ENCODE measurements at regions not wholly inside any gene's neighbourhood (a gene's known extent, or its start where the extent isn't known, plus 50 kb on each side); places are given as distances from the start of the nearest gene placed in this dataset.
"Not testable (repeated sequence)": the region's sequence is repeated elsewhere in the genome, so short reads cannot be mapped to it uniquely, and the experiment has no call there.

- Mint-ChIP-seq H3K9me3 (no peaks in the 10 kb centered on the region), H3K36me3 (ENCODE audit: insufficient read depth) (peaks cover 2% of the 10 kb centered on the region), H3K4me1 (no peaks in the 10 kb centered on the region), H3K27me3 (peaks cover 56% of the 10 kb centered on the region), H3K27ac (ENCODE audit: low read depth) (no peak overlapping the region), H3K4me3 (no peak overlapping the region)
- ATAC-seq (replicated peaks; ENCODE audit: extremely low read depth, poor library complexity, severe bottlenecking), result no peak
- DNase-seq (ENCODE audit: low spot score in 2 of 2), result no peak
These were observed 71.3 kb upstream of the FBXO28 start for GRCh38 chr1:224042557-224043118.

DNA sequence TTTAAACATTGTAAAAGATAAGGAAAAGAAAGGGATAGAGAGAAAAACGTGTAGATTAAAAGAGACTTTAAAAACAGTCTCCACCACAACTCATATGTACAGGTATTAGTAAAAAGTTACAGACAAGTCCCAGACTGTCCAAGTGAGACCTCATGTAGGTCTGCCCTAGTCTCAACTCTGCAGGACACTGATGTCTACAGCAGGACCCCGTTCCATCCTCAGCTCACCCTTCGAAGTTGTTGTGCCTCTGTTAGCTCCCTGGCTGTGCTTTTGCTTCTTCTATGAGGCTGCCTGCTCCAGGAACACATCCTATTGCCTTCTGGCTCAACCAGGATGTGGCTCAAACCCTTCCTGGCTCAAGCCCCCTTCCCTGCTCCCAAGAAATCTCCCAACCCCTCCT lies 72.9 kb upstream of the FBXO28 start:
- DNase-seq (ENCODE audit: low spot score in 2 of 2) (no peak), ATAC-seq (replicated peaks; ENCODE audit: extremely low read depth, poor library complexity, severe bottlenecking) (no peak)
- peaks cover 2% of the 10 kb centered on the region for H3K36me3 Mint-ChIP-seq (ENCODE audit: insufficient read depth)
- H3K9me3 Mint-ChIP-seq, result no peaks in the 10 kb centered on the region
- no peak overlapping the region for H3K4me3 Mint-ChIP-seq
- H3K4me1 Mint-ChIP-seq, result no peaks in the 10 kb centered on the region
- peaks cover 53% of the 10 kb centered on the region for H3K27me3 Mint-ChIP-seq
- H3K27ac Mint-ChIP-seq (ENCODE audit: low read depth), result no peak overlapping the region

DNA sequence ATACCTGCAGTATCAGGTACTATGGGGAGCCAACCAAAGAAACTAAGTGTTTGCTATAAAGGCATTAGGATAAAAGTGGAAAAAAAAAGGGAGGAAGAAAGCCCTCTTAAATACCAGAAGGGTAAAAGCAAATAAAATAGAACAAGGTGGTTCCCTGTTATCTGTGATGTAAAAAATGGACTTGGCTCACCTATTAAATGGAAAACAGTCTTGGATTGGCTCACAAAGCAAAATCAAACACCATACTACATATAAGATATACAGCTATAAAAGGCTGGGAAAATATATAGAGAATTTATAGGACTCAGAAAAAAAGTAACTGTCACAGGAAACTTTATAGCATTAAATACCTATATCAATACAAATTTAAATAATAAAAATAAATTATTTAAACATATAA lies 73.5 kb upstream of the FBXO28 start:
- H3K36me3 Mint-ChIP-seq (ENCODE audit: insufficient read depth); DNase-seq (ENCODE audit: low spot score in 2 of 2); H3K9me3 Mint-ChIP-seq; H3K27ac Mint-ChIP-seq (ENCODE audit: low read depth); H3K4me1 Mint-ChIP-seq; H3K4me3 Mint-ChIP-seq; ATAC-seq (replicated peaks; ENCODE audit: extremely low read depth, poor library complexity, severe bottlenecking): not testable (repeated sequence)
- H3K27me3 Mint-ChIP-seq, result peaks cover 47% of the 10 kb centered on the region

DNA sequence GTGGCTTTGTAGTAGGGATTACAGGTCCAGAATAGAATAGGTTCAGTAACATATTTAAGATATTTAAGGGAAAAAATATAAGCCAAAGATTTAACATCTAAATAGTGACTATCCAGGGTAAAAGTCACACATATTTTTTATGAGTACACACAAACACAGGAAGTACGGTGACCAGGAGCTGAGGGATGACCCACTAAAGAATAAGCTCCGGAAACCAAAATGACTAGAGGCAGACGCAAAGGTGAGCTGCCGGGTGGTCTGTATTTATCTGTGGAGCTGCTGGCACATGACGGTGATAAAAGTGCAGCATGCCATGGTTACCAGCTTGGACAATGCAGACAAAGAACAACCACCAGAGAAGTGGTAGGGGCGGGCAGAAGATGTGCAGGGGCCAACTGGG lies 73.9 kb upstream of the FBXO28 start:
- not testable (repeated sequence) for H3K4me3 Mint-ChIP-seq

GRCh38 chr1:224038832-224039231 lies 75.1 kb upstream of the FBXO28 start:
- H3K4me1 Mint-ChIP-seq; H3K36me3 Mint-ChIP-seq (ENCODE audit: insufficient read depth); H3K27ac Mint-ChIP-seq (ENCODE audit: low read depth); H3K9me3 Mint-ChIP-seq; H3K4me3 Mint-ChIP-seq; DNase-seq (ENCODE audit: low spot score in 2 of 2); ATAC-seq (replicated peaks; ENCODE audit: extremely low read depth, poor library complexity, severe bottlenecking): not testable (repeated sequence)
- peaks cover 32% of the 10 kb centered on the region for H3K27me3 Mint-ChIP-seq

More for the DNA sequence above, 73.9 kb upstream of the FBXO28 start:
- H3K27ac Mint-ChIP-seq (ENCODE audit: low read depth); H3K36me3 Mint-ChIP-seq (ENCODE audit: insufficient read depth); ATAC-seq (replicated peaks; ENCODE audit: extremely low read depth, poor library complexity, severe bottlenecking); H3K9me3 Mint-ChIP-seq; H3K4me1 Mint-ChIP-seq; DNase-seq (ENCODE audit: low spot score in 2 of 2): not testable (repeated sequence)
- H3K27me3 Mint-ChIP-seq, result peaks cover 43% of the 10 kb centered on the region

- H3K27ac Mint-ChIP-seq (ENCODE audit: low read depth); ATAC-seq (replicated peaks; ENCODE audit: extremely low read depth, poor library complexity, severe bottlenecking); H3K36me3 Mint-ChIP-seq (ENCODE audit: insufficient read depth); DNase-seq (ENCODE audit: low spot score in 2 of 2); H3K4me3 Mint-ChIP-seq; H3K4me1 Mint-ChIP-seq; H3K9me3 Mint-ChIP-seq: not testable (repeated sequence)
- H3K27me3 Mint-ChIP-seq, result peaks cover 25% of the 10 kb centered on the region
These were observed 76.5 kb upstream of the FBXO28 start for GRCh38 chr1:224037362-224037761.

GRCh38 chr1:224032608-224033276 lies 81.2 kb upstream of the FBXO28 start:
- H3K4me1 Mint-ChIP-seq; H3K27ac Mint-ChIP-seq (ENCODE audit: low read depth); H3K4me3 Mint-ChIP-seq; ATAC-seq (replicated peaks; ENCODE audit: extremely low read depth, poor library complexity, severe bottlenecking); H3K27me3 Mint-ChIP-seq; DNase-seq (ENCODE audit: low spot score in 2 of 2); H3K36me3 Mint-ChIP-seq (ENCODE audit: insufficient read depth); H3K9me3 Mint-ChIP-seq: not testable (repeated sequence)

GRCh38 chr1:224031986-224032385 lies 81.9 kb upstream of the FBXO28 start:
- H3K4me3 Mint-ChIP-seq; H3K27me3 Mint-ChIP-seq; DNase-seq (ENCODE audit: low spot score in 2 of 2); ATAC-seq (replicated peaks; ENCODE audit: extremely low read depth, poor library complexity, severe bottlenecking); H3K9me3 Mint-ChIP-seq; H3K4me1 Mint-ChIP-seq; H3K36me3 Mint-ChIP-seq (ENCODE audit: insufficient read depth); H3K27ac Mint-ChIP-seq (ENCODE audit: low read depth): not testable (repeated sequence)

DNA sequence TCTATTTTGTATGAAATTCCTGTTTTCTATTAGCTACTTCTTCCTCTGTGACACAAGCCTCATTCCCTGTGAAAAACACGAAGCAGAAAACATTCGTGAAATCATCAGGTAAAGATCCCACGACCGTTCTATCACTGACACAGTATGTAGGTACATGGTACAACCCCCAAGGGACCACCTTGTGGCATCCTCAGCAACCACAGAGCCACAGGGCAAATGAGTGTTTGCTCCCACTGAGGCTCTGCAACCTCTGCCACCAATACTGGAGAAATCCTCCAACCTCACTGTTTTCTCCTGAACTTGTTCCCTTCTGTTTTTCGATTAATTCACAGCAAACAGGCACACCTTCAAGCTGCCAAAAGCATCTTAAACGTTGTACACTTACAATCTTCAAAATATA lies 83.7 kb upstream of the FBXO28 start:
- H3K9me3 Mint-ChIP-seq; H3K27me3 Mint-ChIP-seq; ATAC-seq (replicated peaks; ENCODE audit: extremely low read depth, poor library complexity, severe bottlenecking); H3K36me3 Mint-ChIP-seq (ENCODE audit: insufficient read depth); DNase-seq (ENCODE audit: low spot score in 2 of 2); H3K4me1 Mint-ChIP-seq; H3K27ac Mint-ChIP-seq (ENCODE audit: low read depth); H3K4me3 Mint-ChIP-seq: not testable (repeated sequence)

GRCh38 chr1:224029286-224030025 lies 84.5 kb upstream of the FBXO28 start:
- not testable (repeated sequence) for H3K27ac Mint-ChIP-seq (ENCODE audit: low read depth); DNase-seq (ENCODE audit: low spot score in 2 of 2); H3K9me3 Mint-ChIP-seq; H3K36me3 Mint-ChIP-seq (ENCODE audit: insufficient read depth); H3K27me3 Mint-ChIP-seq; ATAC-seq (replicated peaks; ENCODE audit: extremely low read depth, poor library complexity, severe bottlenecking); H3K4me1 Mint-ChIP-seq; H3K4me3 Mint-ChIP-seq

DNA sequence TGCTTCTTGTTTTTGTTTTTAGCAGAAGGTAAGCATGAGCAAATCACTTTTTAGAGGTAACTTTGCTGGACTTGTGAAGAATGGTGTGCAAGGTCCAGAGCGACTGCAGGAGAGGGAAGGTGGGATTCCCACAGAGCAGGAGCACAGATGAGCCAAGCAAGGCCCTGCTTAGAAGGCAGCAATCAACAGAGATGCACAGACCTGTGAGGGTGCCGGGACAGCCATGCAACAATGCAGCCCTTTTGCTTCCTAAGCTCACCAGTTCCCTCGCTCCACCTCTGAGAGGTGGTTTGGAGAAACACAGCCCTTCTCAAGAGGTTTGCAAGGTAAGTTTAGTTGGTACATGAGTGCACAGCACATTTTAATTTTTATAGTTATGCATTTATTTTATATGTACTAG lies 85.1 kb upstream of the FBXO28 start:
- H3K27me3 Mint-ChIP-seq; ATAC-seq (replicated peaks; ENCODE audit: extremely low read depth, poor library complexity, severe bottlenecking); H3K4me1 Mint-ChIP-seq; DNase-seq (ENCODE audit: low spot score in 2 of 2); H3K27ac Mint-ChIP-seq (ENCODE audit: low read depth); H3K9me3 Mint-ChIP-seq; H3K36me3 Mint-ChIP-seq (ENCODE audit: insufficient read depth); H3K4me3 Mint-ChIP-seq: not testable (repeated sequence)

DNA sequence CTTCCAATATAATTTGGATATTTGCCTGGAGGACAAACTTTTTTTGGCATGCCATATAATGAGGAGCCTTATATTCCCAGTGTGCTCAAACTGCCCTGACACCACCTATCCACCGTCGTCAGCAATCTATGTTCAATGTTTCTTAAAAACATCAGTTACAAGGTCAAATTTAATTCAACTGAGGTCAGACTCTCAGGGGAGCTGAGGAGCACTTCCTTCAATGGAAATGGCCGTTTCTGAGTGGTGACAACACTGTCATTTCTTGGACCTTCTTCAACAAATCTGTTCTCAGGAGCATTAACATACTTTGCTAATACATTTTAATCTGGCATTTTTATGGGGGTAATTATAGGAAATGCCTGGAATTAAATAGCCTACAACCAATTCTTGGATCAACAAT lies 90.8 kb upstream of the FBXO28 start:
- H3K4me1 Mint-ChIP-seq; H3K9me3 Mint-ChIP-seq; H3K27ac Mint-ChIP-seq (ENCODE audit: low read depth); DNase-seq (ENCODE audit: low spot score in 2 of 2); H3K4me3 Mint-ChIP-seq; H3K27me3 Mint-ChIP-seq; H3K36me3 Mint-ChIP-seq (ENCODE audit: insufficient read depth); ATAC-seq (replicated peaks; ENCODE audit: extremely low read depth, poor library complexity, severe bottlenecking): not testable (repeated sequence)

All from central memory CD8-positive, alpha-beta T cell (primary cell).